Activated naive CD4-positive, alpha-beta T cell treated with anti-CD3 and anti-CD28 coated beads for 36 hours (primary cell): ENCODE measurements at regions not wholly inside any gene's neighbourhood (a gene's known extent, or its start where the extent isn't known, plus 50 kb on each side); places are given as distances from the start of the nearest gene placed in this dataset.
"Not testable (repeated sequence)": the region's sequence is repeated elsewhere in the genome, so short reads cannot be mapped to it uniquely, and the experiment has no call there.

Experiments
- CTCF ChIA-PET: fragments of 350-600 bp; sonication (Branson Sonifier 250); formaldehyde crosslinking; loops from one replicate; lab custom pipeline; 2021; ENCODE audit warnings: antibody characterized with exemption; lab: Charles Lee
- DNase-seq: peaks from one replicate; pipeline ENCODE4 v3.0.0-alpha.2; 2020
- H3K27ac Mint-ChIP-seq: one replicate; pipeline ENCODE4 v1.8.0; 2021; ENCODE audit warnings: mild to moderate bottlenecking, mixed read lengths
- H3K27me3 Mint-ChIP-seq: one replicate; pipeline ENCODE4 v1.8.0; 2021; ENCODE audit warnings: low read depth, mixed read lengths
- H3K36me3 Mint-ChIP-seq: one replicate; pipeline ENCODE4 v1.8.0; 2021; ENCODE audit warnings: low read depth, mixed read lengths
- H3K4me1 Mint-ChIP-seq: one replicate; pipeline ENCODE4 v1.8.0; 2021; ENCODE audit warnings: low read depth, mixed read lengths
- H3K4me3 Mint-ChIP-seq: one replicate; pipeline ENCODE4 v1.8.0; 2021; ENCODE audit warnings: mild to moderate bottlenecking, moderate library complexity, mixed read lengths
- H3K9me3 Mint-ChIP-seq: one replicate; pipeline ENCODE4 v1.8.0; 2021; ENCODE audit warnings: mixed read lengths
- intact Hi-C: fragments of 100-400 bp; cut with micrococcal nuclease; formaldehyde crosslinking; loops from one replicate; pipeline ENCODE4 v1.15.1; 2023

GRCh38 chr4:54575919-54576318 is 81.8 kb upstream of the KIT start:
- CTCF ChIA-PET: interaction anchor here (0.5 kb wide), 1 partner anchor 181 kb away, joined by 3 read pairs; no protein-coding TSS in a partner anchor
- H3K36me3 Mint-ChIP-seq: no peaks in the 10 kb centered on the region
- H3K4me1 Mint-ChIP-seq: no peaks in the 10 kb centered on the region
- no peaks in the 10 kb centered on the region for H3K9me3 Mint-ChIP-seq
- no peak for DNase-seq
- peaks cover 10% of the 10 kb centered on the region for H3K27me3 Mint-ChIP-seq
- H3K4me3 Mint-ChIP-seq: no peak overlapping the region
- H3K27ac Mint-ChIP-seq: no peak overlapping the region
- intact Hi-C loops: no loop called here

- intact Hi-C loops: no loop called here
- H3K4me1 Mint-ChIP-seq: no peaks in the 10 kb centered on the region
- DNase-seq: no peak
- no peak overlapping the region for H3K4me3 Mint-ChIP-seq
- no peaks in the 10 kb centered on the region for H3K36me3 Mint-ChIP-seq
- H3K9me3 Mint-ChIP-seq: no peaks in the 10 kb centered on the region
- no peak overlapping the region for H3K27ac Mint-ChIP-seq
- H3K27me3 Mint-ChIP-seq: peaks cover 19% of the 10 kb centered on the region
- CTCF ChIA-PET: interaction anchor here (0.5 kb wide), 1 partner anchor 263 kb away, joined by 3 read pairs; no protein-coding TSS in a partner anchor
These were observed 76.0 kb upstream of the KIT start for GRCh38 chr4:54581807-54582206.

- intact Hi-C loops: no loop called here
- CTCF ChIA-PET: no interaction called here
- Mint-ChIP-seq H3K27ac (no peak overlapping the region), H3K36me3 (no peaks in the 10 kb centered on the region), H3K9me3 (no peaks in the 10 kb centered on the region), H3K4me1 (no peaks in the 10 kb centered on the region), H3K27me3 (peaks cover 9% of the 10 kb centered on the region), H3K4me3 (no peak overlapping the region)
- no peak for DNase-seq
These were observed 72.3 kb upstream of the KIT start for GRCh38 chr4:54585321-54586000.

- H3K36me3 Mint-ChIP-seq: no peaks in the 10 kb centered on the region
- H3K9me3 Mint-ChIP-seq: no peaks in the 10 kb centered on the region
- intact Hi-C loops: no loop called here
- H3K27me3 Mint-ChIP-seq: peaks cover 9% of the 10 kb centered on the region
- no peak overlapping the region for H3K27ac Mint-ChIP-seq
- DNase-seq: no peak
- no peaks in the 10 kb centered on the region for H3K4me1 Mint-ChIP-seq
- CTCF ChIA-PET: no interaction called here
- no peak overlapping the region for H3K4me3 Mint-ChIP-seq
These were observed 71.3 kb upstream of the KIT start for GRCh38 chr4:54586320-54586955.

GRCh38 chr4:54587107-54587891 is 70.5 kb upstream of the KIT start:
- no peak for DNase-seq
- intact Hi-C loops: no loop called here
- no peak overlapping the region for H3K27ac Mint-ChIP-seq

GRCh38 chr4:54588404-54588803 is 69.4 kb upstream of the KIT start:
- Mint-ChIP-seq H3K27me3 (peaks cover 9% of the 10 kb centered on the region), H3K27ac (no peak overlapping the region), H3K4me1 (no peaks in the 10 kb centered on the region), H3K4me3 (no peak overlapping the region), H3K9me3 (no peaks in the 10 kb centered on the region), H3K36me3 (no peaks in the 10 kb centered on the region)
- CTCF ChIA-PET: no interaction called here
- intact Hi-C loops: no loop called here
- no peak for DNase-seq

More at GRCh38 chr4:54587107-54587891, 70.5 kb upstream of the KIT start:
- Mint-ChIP-seq H3K4me3 (no peak overlapping the region), H3K27me3 (peaks cover 9% of the 10 kb centered on the region), H3K36me3 (no peaks in the 10 kb centered on the region), H3K9me3 (no peaks in the 10 kb centered on the region), H3K4me1 (no peaks in the 10 kb centered on the region)
- CTCF ChIA-PET: no interaction called here

GRCh38 chr4:54589586-54589985 is 68.2 kb upstream of the KIT start:
- Mint-ChIP-seq H3K27ac (no peak overlapping the region), H3K4me1 (no peaks in the 10 kb centered on the region), H3K27me3 (peaks cover 8% of the 10 kb centered on the region), H3K36me3 (no peaks in the 10 kb centered on the region), H3K9me3 (no peaks in the 10 kb centered on the region), H3K4me3 (no peak overlapping the region)
- no peak for DNase-seq
- intact Hi-C loops: no loop called here
- CTCF ChIA-PET: no interaction called here

- peaks cover 4% of the 10 kb centered on the region for H3K27me3 Mint-ChIP-seq
- no peak overlapping the region for H3K4me3 Mint-ChIP-seq
- no peak for DNase-seq
- no peaks in the 10 kb centered on the region for H3K4me1 Mint-ChIP-seq
- no peaks in the 10 kb centered on the region for H3K9me3 Mint-ChIP-seq
- intact Hi-C loops: no loop called here
- no peaks in the 10 kb centered on the region for H3K36me3 Mint-ChIP-seq
- CTCF ChIA-PET: interaction anchor here (0.7 kb wide), 1 partner anchor 22 kb away, joined by 3 read pairs; no protein-coding TSS in a partner anchor
- H3K27ac Mint-ChIP-seq: no peak overlapping the region
These were observed 63.9 kb upstream of the KIT start for GRCh38 chr4:54593795-54594322.

GRCh38 chr4:54596201-54596600 is 61.6 kb upstream of the KIT start:
- intact Hi-C loops: no loop called here
- Mint-ChIP-seq H3K36me3 (no peaks in the 10 kb centered on the region), H3K9me3 (no peaks in the 10 kb centered on the region), H3K4me3 (no peak overlapping the region), H3K27me3 (peaks cover 4% of the 10 kb centered on the region), H3K4me1 (no peaks in the 10 kb centered on the region), H3K27ac (no peak overlapping the region)
- DNase-seq: no peak
- CTCF ChIA-PET: no interaction called here

- DNase-seq, H3K4me3 Mint-ChIP-seq, H3K27ac Mint-ChIP-seq, H3K4me1 Mint-ChIP-seq, H3K36me3 Mint-ChIP-seq, H3K9me3 Mint-ChIP-seq, CTCF ChIA-PET, H3K27me3 Mint-ChIP-seq, intact Hi-C loops: not testable (repeated sequence)
These were observed 60.1 kb upstream of the KIT start for GRCh38 chr4:54597678-54598077.

GRCh38 chr4:54602175-54602574 is 55.6 kb upstream of the KIT start:
- intact Hi-C loops: not testable (repeated sequence)

GRCh38 chr4:54607067-54607466 is 50.7 kb upstream of the KIT start:
- peaks cover 2% of the 10 kb centered on the region for H3K9me3 Mint-ChIP-seq
- H3K27ac Mint-ChIP-seq: no peak overlapping the region
- intact Hi-C loops: no loop called here
- H3K4me3 Mint-ChIP-seq: no peak overlapping the region
- peaks cover 3% of the 10 kb centered on the region for H3K27me3 Mint-ChIP-seq
- CTCF ChIA-PET: no interaction called here
- no peak for DNase-seq
- H3K4me1 Mint-ChIP-seq: no peaks in the 10 kb centered on the region
- H3K36me3 Mint-ChIP-seq: no peaks in the 10 kb centered on the region

More at GRCh38 chr4:54602175-54602574, 55.6 kb upstream of the KIT start:
- H3K9me3 Mint-ChIP-seq, CTCF ChIA-PET, H3K27me3 Mint-ChIP-seq, H3K4me1 Mint-ChIP-seq, H3K36me3 Mint-ChIP-seq, H3K4me3 Mint-ChIP-seq, H3K27ac Mint-ChIP-seq, DNase-seq: not testable (repeated sequence)
